ENCODE measurements at regions not wholly inside any gene's neighbourhood (a gene's known extent, or its start where the extent isn't known, plus 50 kb on each side); places are given as distances from the start of the nearest gene placed in this dataset.

DNA sequence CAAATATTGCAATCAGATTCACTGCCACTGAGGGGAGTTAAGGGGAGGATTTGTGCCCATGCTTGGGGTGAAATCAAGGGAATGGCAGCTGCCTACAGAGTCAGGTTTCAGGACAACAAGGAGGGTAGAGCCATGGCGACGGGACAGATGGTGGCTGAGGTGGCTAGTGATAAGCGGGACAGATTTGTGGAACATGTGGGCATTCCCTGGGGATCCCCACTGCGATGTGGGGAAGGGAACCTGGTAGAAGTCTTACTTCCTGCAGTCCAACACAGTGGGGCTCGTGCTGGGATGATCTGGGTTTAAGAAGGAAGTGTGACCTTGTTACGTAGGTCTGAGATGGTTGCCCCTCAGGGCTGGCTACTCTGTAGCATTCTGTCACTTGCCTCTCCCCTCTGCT lies 292.0 kb upstream of the JARID2 start:
- H3K9me3 Mint-ChIP-seq (ENCODE audit: low read depth): peaks cover 11% of the 10 kb centered on the region
- H3K36me3 Mint-ChIP-seq (ENCODE audit: insufficient read depth): peaks cover 3% of the 10 kb centered on the region
- TF ChIP-seq, protein P1, sequence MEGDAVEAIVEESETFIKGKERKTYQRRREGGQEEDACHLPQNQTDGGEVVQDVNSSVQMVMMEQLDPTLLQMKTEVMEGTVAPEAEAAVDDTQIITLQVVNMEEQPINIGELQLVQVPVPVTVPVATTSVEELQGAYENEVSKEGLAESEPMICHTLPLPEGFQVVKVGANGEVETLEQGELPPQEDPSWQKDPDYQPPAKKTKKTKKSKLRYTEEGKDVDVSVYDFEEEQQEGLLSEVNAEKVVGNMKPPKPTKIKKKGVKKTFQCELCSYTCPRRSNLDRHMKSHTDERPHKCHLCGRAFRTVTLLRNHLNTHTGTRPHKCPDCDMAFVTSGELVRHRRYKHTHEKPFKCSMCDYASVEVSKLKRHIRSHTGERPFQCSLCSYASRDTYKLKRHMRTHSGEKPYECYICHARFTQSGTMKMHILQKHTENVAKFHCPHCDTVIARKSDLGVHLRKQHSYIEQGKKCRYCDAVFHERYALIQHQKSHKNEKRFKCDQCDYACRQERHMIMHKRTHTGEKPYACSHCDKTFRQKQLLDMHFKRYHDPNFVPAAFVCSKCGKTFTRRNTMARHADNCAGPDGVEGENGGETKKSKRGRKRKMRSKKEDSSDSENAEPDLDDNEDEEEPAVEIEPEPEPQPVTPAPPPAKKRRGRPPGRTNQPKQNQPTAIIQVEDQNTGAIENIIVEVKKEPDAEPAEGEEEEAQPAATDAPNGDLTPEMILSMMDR (IDR thresholded peaks at IDR 0.05; ENCODE audit: unreplicated experiment): no peak
- DNase-seq (ENCODE audit: low spot score, unreplicated experiment): no peak
- peaks cover 1% of the 10 kb centered on the region for H3K4me1 Mint-ChIP-seq (ENCODE audit: low read depth)
- H3K27ac Mint-ChIP-seq: no peak overlapping the region
- H3K4me3 Mint-ChIP-seq (ENCODE audit: low read depth): no peak overlapping the region
- no peaks in the 10 kb centered on the region for H3K27me3 Mint-ChIP-seq

DNA sequence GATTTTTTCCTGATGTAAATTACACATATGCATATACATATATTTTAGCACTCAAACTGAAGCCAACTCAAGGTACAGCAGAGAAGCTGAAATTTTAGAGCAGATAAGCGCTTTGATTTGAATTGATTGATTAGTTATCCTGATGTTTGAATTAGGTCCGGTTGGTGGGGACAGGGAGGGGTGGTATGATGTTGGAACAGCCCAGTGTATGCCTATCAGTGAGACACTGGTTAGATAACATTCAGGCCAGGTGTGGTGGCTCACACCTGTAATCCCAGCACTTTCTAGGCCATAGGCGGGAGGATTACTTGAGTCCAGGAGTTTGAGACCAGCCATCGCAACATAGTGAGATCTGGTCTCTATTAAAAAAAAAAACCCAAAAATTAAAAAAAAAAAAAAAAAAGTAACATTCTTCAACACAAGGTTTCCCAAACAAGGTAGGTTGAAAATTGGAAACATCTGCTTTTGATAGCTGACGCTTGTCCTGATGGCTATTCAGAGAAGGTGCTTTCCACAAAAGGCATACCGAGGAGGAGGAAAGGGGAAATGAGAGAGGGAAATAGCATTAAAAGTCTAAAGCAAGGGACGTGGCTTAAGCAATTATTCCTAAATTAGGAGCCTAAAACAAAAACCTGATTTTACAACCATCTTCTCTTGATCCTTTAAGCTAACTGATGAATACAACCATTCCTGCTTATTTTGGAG lies 288.4 kb upstream of the JARID2 start:
- H3K27me3 Mint-ChIP-seq: peaks cover 3% of the 10 kb centered on the region

DNA sequence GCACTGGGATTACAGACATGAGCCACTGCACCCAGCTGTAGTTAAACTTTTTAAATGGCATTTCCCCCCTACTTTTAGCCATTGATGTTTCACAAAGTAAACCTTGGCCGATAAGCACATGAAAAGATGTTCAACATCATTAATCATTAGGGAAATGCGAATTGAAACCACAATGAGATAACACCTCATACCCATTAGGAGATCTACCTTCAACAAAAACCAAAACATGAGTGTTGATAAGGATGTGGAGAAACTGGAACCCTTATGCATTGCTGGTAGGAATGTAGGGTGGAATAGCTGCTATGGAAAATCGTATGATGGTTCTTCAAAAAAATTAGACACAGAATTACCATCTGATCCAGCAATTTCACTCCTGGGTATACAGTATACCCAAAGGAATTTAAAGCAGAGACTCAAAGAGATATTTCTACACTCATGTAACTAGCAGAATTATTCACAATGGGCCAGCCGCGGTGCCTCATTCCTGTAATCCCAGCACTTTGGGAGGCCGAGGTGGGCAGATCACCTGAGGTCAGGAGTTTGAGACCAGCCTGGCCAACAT lies 286.5 kb upstream of the JARID2 start:
- Mint-ChIP-seq H3K4me3 (ENCODE audit: low read depth) (no peak overlapping the region), H3K9me3 (ENCODE audit: low read depth) (peaks cover 20% of the 10 kb centered on the region), H3K27me3 (peaks cover 3% of the 10 kb centered on the region), H3K4me1 (ENCODE audit: low read depth) (no peaks in the 10 kb centered on the region), H3K27ac (no peak overlapping the region), H3K36me3 (ENCODE audit: insufficient read depth) (peaks cover 8% of the 10 kb centered on the region)
- TF ChIP-seq, protein P1 (IDR thresholded peaks at IDR 0.05; ENCODE audit: unreplicated experiment): no peak
- no peak for DNase-seq (ENCODE audit: low spot score, unreplicated experiment)

More for the DNA sequence above, 288.4 kb upstream of the JARID2 start:
- Mint-ChIP-seq H3K9me3 (ENCODE audit: low read depth) (peaks cover 20% of the 10 kb centered on the region), H3K4me1 (ENCODE audit: low read depth) (no peaks in the 10 kb centered on the region), H3K27ac (no peak overlapping the region), H3K4me3 (ENCODE audit: low read depth) (no peak overlapping the region), H3K36me3 (ENCODE audit: insufficient read depth) (peaks cover 8% of the 10 kb centered on the region)
- DNase-seq (ENCODE audit: low spot score, unreplicated experiment): no peak
- TF ChIP-seq, protein P1 (IDR thresholded peaks at IDR 0.05; ENCODE audit: unreplicated experiment): no peak

DNA sequence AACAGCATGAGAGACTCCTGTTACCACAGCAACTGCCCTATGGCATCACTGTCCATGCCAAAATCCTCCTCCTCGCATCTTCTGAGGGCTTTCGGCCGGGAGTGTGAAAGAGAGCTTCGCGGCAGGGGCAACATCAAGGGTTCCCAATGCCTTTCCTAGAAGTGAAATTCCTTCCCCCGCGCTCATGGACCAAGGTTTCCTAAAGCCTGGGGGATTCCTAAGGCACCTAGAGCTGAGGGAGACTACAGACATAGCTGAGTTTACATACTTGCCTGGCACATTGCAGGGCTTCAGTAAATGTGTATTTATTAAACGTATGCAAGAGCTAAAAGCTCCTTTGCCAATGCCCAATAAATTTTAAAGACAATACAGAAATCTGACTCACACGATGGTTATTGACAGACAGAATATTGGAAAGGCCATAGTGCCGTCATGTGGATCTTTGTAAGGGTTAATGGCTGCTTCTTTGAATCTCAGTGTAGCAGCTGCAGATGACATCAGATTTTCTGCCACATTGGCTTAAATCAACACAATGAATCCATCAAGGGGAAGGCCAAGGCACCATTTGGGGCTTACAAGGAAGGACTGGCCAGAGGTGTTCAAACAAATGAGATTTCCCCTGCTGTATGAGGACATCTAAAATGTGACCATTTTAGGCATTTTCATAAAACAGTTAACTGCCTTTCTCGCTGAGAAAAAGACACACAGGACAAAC lies 281.2 kb upstream of the JARID2 start:
- TF ChIP-seq, protein P1 (IDR thresholded peaks at IDR 0.05; ENCODE audit: unreplicated experiment): no peak
- peaks cover 9% of the 10 kb centered on the region for H3K27me3 Mint-ChIP-seq
- H3K36me3 Mint-ChIP-seq (ENCODE audit: insufficient read depth): peaks cover 1% of the 10 kb centered on the region
- peaks cover 7% of the 10 kb centered on the region for H3K4me1 Mint-ChIP-seq (ENCODE audit: low read depth)
- H3K9me3 Mint-ChIP-seq (ENCODE audit: low read depth): peaks cover 11% of the 10 kb centered on the region
- no peak overlapping the region for H3K27ac Mint-ChIP-seq
- H3K4me3 Mint-ChIP-seq (ENCODE audit: low read depth): no peak overlapping the region
- no peak for DNase-seq (ENCODE audit: low spot score, unreplicated experiment)

DNA sequence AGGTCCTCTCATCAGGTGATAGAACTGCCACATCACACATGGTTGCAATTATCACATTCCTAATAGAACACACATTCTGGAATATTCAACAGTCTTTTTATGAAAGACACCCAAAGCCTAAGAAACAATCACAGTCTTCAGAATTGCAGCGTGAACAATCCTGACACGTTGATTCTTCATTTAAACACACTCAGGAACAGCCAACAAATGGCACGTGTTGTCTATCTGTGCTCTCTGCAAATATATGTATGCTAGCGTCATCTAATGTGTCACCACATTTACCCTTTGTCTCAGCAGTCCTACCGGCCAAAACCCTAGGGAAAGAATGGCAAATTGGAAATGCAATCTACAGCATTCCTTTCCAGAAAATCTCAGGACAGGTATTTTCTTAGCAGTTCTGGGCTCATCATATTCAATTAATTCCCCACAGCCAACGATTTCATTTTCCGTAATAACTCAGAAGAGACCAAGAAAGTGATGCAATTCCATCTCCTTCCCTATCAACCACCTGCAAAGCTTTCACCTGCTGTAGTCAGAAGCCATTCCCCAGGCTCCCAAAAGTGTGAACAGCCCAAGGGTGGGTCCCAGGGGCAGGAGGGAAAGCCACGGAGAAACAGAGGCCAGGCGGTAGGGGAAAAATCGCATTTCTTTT lies 280.3 kb upstream of the JARID2 start:
- Mint-ChIP-seq H3K9me3 (ENCODE audit: low read depth) (peaks cover 11% of the 10 kb centered on the region), H3K27me3 (peaks cover 9% of the 10 kb centered on the region), H3K27ac (no peak overlapping the region), H3K4me1 (ENCODE audit: low read depth) (peaks cover 7% of the 10 kb centered on the region), H3K36me3 (ENCODE audit: insufficient read depth) (peaks cover 1% of the 10 kb centered on the region), H3K4me3 (ENCODE audit: low read depth) (no peak overlapping the region)
- no peak for DNase-seq (ENCODE audit: low spot score, unreplicated experiment)
- TF ChIP-seq, protein P1 (IDR thresholded peaks at IDR 0.05; ENCODE audit: unreplicated experiment): no peak

Data from progenitor cell of endocrine pancreas (in vitro differentiated cells).